Left renal pelvis (tissue), 4 donors: ENCODE measurements at regions not wholly inside any gene's neighbourhood (a gene's known extent, or its start where the extent isn't known, plus 50 kb on each side); places are given as distances from the start of the nearest gene placed in this dataset.

ENCODE experiments used
- DNase-seq, 4 donors: peaks; one replicate each; pipeline ENCODE4 v3.0.0-alpha.2; 2013; ENCODE audit warnings: low read depth in 4 of 4, low spot score in 3 of 4

- no peak for DNase-seq
These were observed 149.1 kb upstream of the MOCS1 start for GRCh38 chr6:40083141-40083920.

- DNase-seq: no peak
These were observed 148.2 kb upstream of the MOCS1 start for GRCh38 chr6:40082278-40083043.

- no peak for DNase-seq
These were observed 143.5 kb upstream of the MOCS1 start for GRCh38 chr6:40077736-40078135.

- DNase-seq: no peak
These were observed 143.1 kb upstream of the MOCS1 start for GRCh38 chr6:40077315-40077714.

- DNase-seq: no peak
These were observed 140.9 kb upstream of the MOCS1 start for GRCh38 chr6:40075056-40075590.

- DNase-seq: no peak
These were observed 140.2 kb upstream of the MOCS1 start for GRCh38 chr6:40074306-40075055.

GRCh38 chr6:40066372-40066771, 132.1 kb upstream of the MOCS1 start:
- DNase-seq: no peak

GRCh38 chr6:40056865-40057264, 122.6 kb upstream of the MOCS1 start:
- no peak for DNase-seq

- DNase-seq: no peak
These were observed 120.3 kb upstream of the MOCS1 start for GRCh38 chr6:40054602-40055001.

- DNase-seq: no peak
These were observed 119.9 kb upstream of the MOCS1 start for GRCh38 chr6:40054186-40054585.

- DNase-seq: no peak
These were observed 114.9 kb upstream of the MOCS1 start for GRCh38 chr6:40049128-40049527.

- DNase-seq: no peak
These were observed 109.9 kb upstream of the MOCS1 start for GRCh38 chr6:40044196-40044595.

- no peak for DNase-seq
These were observed 108.0 kb upstream of the MOCS1 start for GRCh38 chr6:40042232-40042631.

GRCh38 chr6:40039042-40039441, 104.8 kb upstream of the MOCS1 start:
- no peak for DNase-seq

- no peak for DNase-seq
These were observed 104.4 kb upstream of the MOCS1 start for GRCh38 chr6:40038626-40039025.

GRCh38 chr6:40037271-40037670, 103.0 kb upstream of the MOCS1 start:
- no peak for DNase-seq

GRCh38 chr6:40036186-40036585, 101.9 kb upstream of the MOCS1 start:
- no peak for DNase-seq

- DNase-seq: no peak
These were observed 94.2 kb upstream of the MOCS1 start for GRCh38 chr6:40028449-40028848.

- DNase-seq: no peak
These were observed 88.6 kb upstream of the MOCS1 start for GRCh38 chr6:40022867-40023266.

- no peak for DNase-seq
These were observed 85.9 kb upstream of the MOCS1 start for GRCh38 chr6:40020166-40020565.

- DNase-seq: no peak
These were observed 81.3 kb upstream of the MOCS1 start for GRCh38 chr6:40015530-40015929.
